Naive thymus-derived CD8-positive, alpha-beta T cell (primary cell): ENCODE measurements at regions not wholly inside any gene's neighbourhood (a gene's known extent, or its start where the extent isn't known, plus 50 kb on each side); places are given as distances from the start of the nearest gene placed in this dataset.

Experiments
- ATAC-seq, 2 donors: fragments of 150-1000 bp; cut with Tn5 transposase in 1 of 2; sonication (Bioruptor Pico), chemical (Tn5 transposase) in 1 of 2; 1 replicate in 1 of 2; 2 replicates in 1 of 2; pipeline ENCODE4 v1.10.0; 2021; ENCODE audit warnings: mild to moderate bottlenecking in 2 of 2, moderate library complexity in 2 of 2
- POLR2A ChIA-PET: fragments of 350-600 bp; sonication (Branson Sonifier 250); formaldehyde crosslinking; loops from one replicate; lab custom pipeline; 2021; ENCODE audit warnings: antibody characterized with exemption; lab: Charles Lee
- DNase-seq, 10 donors: peaks; one replicate each; pipeline versions ENCODE4 v3.0.0 to v3.0.0-alpha.2; 2020 to 2022
- H3K27ac Mint-ChIP-seq, 10 donors: one replicate each; pipeline ENCODE4 v1.8.0; 2020 to 2022; ENCODE audit warnings: mild to moderate bottlenecking in 10 of 10, mixed read lengths in 10 of 10, moderate library complexity in 4 of 10, inconsistent platforms in 1 of 10
- H3K27me3 Mint-ChIP-seq, 5 donors: one replicate each; pipeline ENCODE4 v1.8.0; 2021 to 2022; ENCODE audit warnings: mixed read lengths in 5 of 5
- H3K36me3 Mint-ChIP-seq, 3 donors: one replicate each; pipeline ENCODE4 v1.8.0; 2020 to 2022; ENCODE audit warnings: mixed read lengths in 3 of 3, mild to moderate bottlenecking in 2 of 3, inconsistent platforms in 1 of 3
- H3K4me1 Mint-ChIP-seq, 4 donors: one replicate each; pipeline ENCODE4 v1.8.0; 2021 to 2022; ENCODE audit warnings: mixed read lengths in 4 of 4
- H3K4me3 Mint-ChIP-seq, 10 donors: one replicate each; pipeline ENCODE4 v1.8.0; 2020 to 2022; ENCODE audit warnings: mild to moderate bottlenecking in 10 of 10, mixed read lengths in 10 of 10, moderate library complexity in 6 of 10, inconsistent platforms in 1 of 10
- H3K9me3 Mint-ChIP-seq, 9 donors: one replicate each; pipeline ENCODE4 v1.8.0; 2020 to 2022; ENCODE audit warnings: mixed read lengths in 9 of 9, mild to moderate bottlenecking in 3 of 9, inconsistent platforms in 1 of 9, moderate library complexity in 1 of 9

DNA sequence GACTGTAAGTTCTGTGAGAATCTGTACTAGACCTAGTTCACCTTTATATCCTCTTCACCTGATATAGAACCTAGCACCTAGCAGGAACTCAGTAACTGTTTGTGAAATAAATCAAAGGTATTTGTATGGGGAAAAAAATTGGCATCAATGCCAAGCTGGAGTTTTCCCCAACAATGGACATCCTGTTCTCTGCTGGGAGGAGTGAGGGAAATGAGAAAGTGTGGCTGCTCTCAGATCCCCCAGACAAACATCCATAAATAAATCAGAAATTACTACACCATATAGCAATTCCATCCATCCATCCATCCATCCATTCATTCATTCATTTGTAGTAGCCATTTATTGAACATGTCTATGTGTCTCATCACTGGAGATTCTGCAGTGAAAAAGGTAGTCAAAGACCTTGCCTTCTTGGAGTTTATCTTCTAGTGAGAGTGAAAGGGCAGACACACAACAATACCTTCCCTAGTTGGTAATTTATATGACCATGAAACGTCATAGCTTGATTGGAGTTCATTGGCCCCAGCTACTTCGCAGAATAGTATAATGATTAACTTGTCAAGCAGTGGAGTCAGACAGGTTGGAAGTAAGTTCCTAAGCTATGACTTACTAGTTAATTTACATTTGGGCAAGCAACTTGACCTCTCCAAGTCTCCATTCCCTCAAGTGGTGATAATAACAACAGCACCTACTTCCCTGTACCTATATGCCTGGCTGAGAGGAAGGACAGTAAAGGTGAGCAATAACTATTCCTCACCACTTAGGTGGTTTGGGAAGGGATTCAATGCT, 98.7 kb upstream of the KIT start:
- DNase-seq (no peak), ATAC-seq (no peak)
- POLR2A ChIA-PET, result no interaction called here
- Mint-ChIP-seq H3K27me3 (peaks cover 0 to 19% (median 4%) of the 10 kb centered on the region in 5 donors), H3K36me3 (no peaks in the 10 kb centered on the region), H3K27ac (no peak overlapping the region), H3K4me3 (no peak overlapping the region), H3K4me1 (no peaks in the 10 kb centered on the region), H3K9me3 (no peaks in the 10 kb centered on the region)

DNA sequence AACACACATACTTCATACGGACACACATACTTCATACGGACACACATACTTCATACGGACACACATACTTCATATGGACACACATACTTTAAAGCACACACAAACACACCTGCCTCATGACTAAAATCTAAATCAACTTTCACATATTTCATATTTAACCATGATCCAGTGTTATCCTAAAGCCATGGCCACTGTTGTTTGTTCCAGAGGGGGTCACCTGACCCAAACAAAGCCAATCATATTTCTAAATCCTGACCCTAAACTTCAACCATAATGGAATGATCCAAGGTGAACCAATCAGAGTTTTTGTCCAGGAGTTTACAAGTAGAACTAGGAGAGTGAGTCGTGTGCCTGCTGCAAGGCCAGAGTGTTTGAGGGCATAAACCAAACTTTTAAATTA, 97.2 kb upstream of the KIT start:
- POLR2A ChIA-PET, result no interaction called here
- ATAC-seq (no peak), DNase-seq (no peak)
- Mint-ChIP-seq H3K27ac (no peak overlapping the region), H3K4me1 (peaks cover 0 to 7% (median 0%) of the 10 kb centered on the region in 4 donors), H3K9me3 (no peaks in the 10 kb centered on the region), H3K36me3 (no peaks in the 10 kb centered on the region), H3K4me3 (no peak overlapping the region), H3K27me3 (peaks cover 0 to 19% (median 4%) of the 10 kb centered on the region in 5 donors)

DNA sequence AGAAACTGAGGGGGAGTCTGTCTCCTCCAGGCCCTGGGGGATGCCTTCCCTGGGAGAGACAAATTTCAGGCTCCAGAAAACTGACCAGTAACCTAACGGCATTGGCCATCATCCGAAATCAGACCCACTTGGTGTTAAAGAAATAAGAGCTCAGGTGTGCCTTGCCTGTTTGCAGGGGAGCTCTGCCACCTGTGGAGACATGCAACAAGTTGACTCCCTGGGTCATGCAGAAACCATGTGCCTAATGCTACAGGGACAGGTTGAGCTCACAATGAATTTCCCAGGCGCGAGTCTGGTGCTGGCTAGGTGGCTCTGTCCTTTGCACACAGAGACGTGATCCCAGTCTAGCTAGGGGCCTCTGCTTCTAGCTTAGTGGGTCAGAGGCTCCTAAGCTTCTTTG, 95.8 kb upstream of the KIT start:
- POLR2A ChIA-PET, result no interaction called here
- H3K27me3 Mint-ChIP-seq, result peaks cover 0 to 19% (median 4%) of the 10 kb centered on the region in 5 donors

DNA sequence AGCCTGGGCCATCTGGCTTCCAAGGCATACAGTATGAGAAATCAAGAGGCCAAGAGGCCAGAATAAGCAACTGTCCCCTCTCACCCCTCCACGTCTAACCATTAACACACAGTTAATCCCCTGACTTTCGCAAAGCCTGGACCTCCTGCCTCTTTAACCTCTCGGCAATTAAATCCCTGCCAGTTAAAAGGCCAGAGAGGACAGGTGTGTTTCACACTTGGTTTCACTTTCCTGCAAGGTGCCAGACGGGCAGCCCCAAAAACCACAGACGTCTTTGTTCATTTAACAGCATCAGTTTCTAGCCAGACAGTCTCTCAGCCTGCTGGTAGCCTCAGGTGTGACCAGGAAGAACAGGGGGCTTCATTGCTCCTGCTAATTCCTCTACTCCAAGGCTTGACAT, 91.1 kb upstream of the KIT start:
- POLR2A ChIA-PET, result no interaction called here
- H3K27ac Mint-ChIP-seq, result peak overlapping the region in 2 of 10 donors; percentile 49 to 69
- no peaks in the 10 kb centered on the region for H3K36me3 Mint-ChIP-seq
- DNase-seq (no peak), ATAC-seq (no peak)
- peaks cover 4 to 19% (median 6%) of the 10 kb centered on the region in 4 donors for H3K4me1 Mint-ChIP-seq
- no peak overlapping the region for H3K4me3 Mint-ChIP-seq
- no peaks in the 10 kb centered on the region for H3K9me3 Mint-ChIP-seq
- H3K27me3 Mint-ChIP-seq, result peaks cover 1 to 12% (median 3%) of the 10 kb centered on the region in 5 donors

More for the DNA sequence above, 95.8 kb upstream of the KIT start:
- DNase-seq (no peak), ATAC-seq (no peak)
- no peak overlapping the region for H3K27ac Mint-ChIP-seq
- no peak overlapping the region for H3K4me3 Mint-ChIP-seq
- H3K4me1 Mint-ChIP-seq, result peaks cover 4 to 18% (median 6%) of the 10 kb centered on the region in 4 donors
- H3K9me3 Mint-ChIP-seq, result no peaks in the 10 kb centered on the region
- H3K36me3 Mint-ChIP-seq, result no peaks in the 10 kb centered on the region

DNA sequence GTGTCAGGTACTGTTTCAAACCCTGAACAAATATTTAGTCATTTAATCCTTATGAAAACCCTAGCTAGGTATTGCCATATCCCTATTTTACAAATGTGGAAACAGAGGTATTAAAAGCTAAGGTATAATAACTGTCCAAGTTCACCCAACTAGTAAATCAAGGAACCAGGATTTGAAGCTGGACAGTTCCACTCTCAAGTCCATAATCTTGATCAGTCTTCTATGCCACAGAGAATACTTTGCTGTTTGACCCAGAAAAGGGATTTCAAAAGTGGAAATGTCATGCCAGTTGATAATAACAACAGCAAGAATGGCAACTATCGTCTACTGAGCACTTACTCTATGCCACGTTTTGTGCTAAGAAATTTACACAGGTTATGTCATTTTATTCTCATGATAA, 90.4 kb upstream of the KIT start:
- Mint-ChIP-seq H3K27me3 (peaks cover 1 to 12% (median 3%) of the 10 kb centered on the region in 5 donors), H3K4me3 (no peak overlapping the region), H3K27ac (no peak overlapping the region), H3K9me3 (peaks cover 0 to 2% (median 0%) of the 10 kb centered on the region in 9 donors), H3K4me1 (peaks cover 4 to 19% (median 6%) of the 10 kb centered on the region in 4 donors), H3K36me3 (no peaks in the 10 kb centered on the region)
- POLR2A ChIA-PET, result no interaction called here
- no peak for ATAC-seq
- no peak for DNase-seq

DNA sequence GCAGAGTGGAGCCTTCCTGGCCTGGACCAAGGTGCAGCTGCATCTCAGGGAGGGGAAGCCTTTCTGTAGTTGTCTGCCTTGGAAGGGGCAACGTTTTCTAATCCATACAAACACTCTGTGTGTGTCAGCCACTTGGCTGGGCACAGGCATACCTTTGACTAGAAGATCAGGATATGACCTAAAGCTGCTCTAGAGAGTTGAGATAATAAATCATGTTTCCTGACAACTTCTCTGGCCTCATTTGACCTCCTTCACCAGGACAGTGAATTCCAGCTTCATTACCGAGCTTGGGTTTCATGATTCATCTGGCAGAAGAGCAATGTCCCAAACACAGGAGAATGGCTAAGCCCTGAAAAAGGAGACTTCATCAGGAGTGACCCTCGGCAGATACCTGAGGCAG, 89.6 kb upstream of the KIT start:
- Mint-ChIP-seq H3K9me3 (peaks cover 0 to 2% (median 0%) of the 10 kb centered on the region in 9 donors), H3K4me1 (peaks cover 4 to 19% (median 6%) of the 10 kb centered on the region in 4 donors), H3K27ac (no peak overlapping the region), H3K27me3 (peaks cover 1 to 12% (median 3%) of the 10 kb centered on the region in 5 donors), H3K36me3 (no peaks in the 10 kb centered on the region), H3K4me3 (no peak overlapping the region)
- no peak for DNase-seq
- no peak for ATAC-seq
- POLR2A ChIA-PET, result no interaction called here

DNA sequence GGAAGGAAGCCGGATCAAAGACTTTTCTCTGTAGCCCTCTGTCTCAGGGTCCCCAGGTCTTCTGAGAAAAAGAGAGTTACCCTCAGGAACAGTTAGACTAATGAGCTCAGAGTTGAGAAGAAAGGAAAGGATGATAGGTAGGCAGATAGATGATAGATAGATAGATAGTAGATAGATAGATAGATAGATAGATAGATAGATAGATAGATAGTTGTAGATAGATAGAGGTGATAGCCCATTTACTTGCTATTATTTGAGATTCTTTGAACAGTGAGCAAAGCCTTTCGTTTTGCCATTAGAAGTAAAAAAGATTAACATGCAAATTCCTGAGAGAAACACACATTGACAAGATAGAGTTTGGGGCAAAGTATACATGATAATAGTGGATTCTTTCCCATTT, 86.9 kb upstream of the KIT start:
- Mint-ChIP-seq H3K4me1 (peaks cover 4 to 12% (median 6%) of the 10 kb centered on the region in 4 donors), H3K36me3 (no peaks in the 10 kb centered on the region), H3K4me3 (no peak overlapping the region), H3K9me3 (peaks cover 0 to 2% (median 0%) of the 10 kb centered on the region in 9 donors), H3K27me3 (peaks cover 1 to 18% (median 3%) of the 10 kb centered on the region in 5 donors), H3K27ac (no peak overlapping the region)
- POLR2A ChIA-PET, result no interaction called here
- ATAC-seq (no peak), DNase-seq (no peak)

DNA sequence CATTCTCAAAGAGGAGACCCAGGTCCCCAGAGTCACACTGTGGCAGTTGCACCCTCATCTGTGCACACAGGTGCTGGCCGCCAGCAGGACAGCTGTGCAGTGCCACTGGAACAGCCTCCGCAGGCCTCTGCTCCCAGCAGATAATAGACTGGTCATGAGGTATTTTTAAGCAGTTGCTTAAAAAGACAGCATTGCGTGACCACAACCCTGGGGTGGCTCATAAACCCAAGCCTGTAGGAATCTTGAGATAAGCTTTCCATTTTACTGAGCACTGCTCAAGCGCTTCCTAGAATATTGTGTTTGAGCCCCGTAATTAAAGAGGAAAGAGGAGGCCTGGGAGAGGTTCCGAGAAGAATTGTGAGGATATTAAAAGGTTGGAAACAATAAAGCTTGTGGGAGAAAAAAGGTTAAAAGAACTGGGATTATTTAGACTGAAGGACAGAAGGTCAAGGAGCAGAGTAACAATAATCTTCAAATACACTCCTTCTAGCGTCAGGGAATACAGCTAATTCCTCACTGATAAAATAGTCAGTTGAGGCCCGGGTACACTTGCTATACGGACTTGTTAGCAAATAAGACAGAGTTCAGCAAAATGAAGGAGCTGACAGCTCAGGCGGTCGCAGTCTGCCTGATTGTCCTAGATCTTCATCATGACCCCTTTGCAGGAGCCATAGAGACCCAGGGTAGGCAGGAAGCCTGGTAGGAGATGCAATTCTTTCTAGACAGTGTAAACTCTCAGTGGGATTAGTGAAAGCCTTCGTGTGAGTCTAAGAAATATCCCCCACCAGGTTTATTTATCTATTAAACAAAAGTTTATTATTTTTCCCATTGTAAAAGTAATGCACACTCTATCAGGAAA, 86.2 kb upstream of the KIT start:
- peaks cover 3 to 5% (median 4%) of the 10 kb centered on the region in 4 donors for H3K4me1 Mint-ChIP-seq
- no peak for ATAC-seq

DNA sequence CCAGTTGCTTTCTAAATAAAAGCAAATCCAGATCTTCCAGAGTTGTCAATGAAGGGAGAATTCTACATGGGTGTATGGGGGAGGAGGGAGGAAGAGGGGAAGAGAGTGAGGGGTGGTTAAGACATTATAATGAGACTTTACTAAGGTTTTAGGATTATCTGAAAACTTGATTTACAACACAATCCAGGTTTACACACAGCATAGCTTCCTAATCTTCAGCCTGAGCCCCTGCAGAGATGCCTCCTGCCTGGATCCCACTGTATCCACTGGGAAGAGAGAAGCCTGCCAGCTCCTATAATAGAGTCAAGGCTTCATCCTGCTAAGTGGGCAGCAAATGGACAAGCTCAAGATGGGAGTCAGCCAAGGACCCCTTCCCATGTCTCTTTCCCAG, 85.6 kb upstream of the KIT start:
- H3K4me3 Mint-ChIP-seq, result no peak overlapping the region
- peaks cover 1 to 18% (median 3%) of the 10 kb centered on the region in 5 donors for H3K27me3 Mint-ChIP-seq
- no peaks in the 10 kb centered on the region for H3K4me1 Mint-ChIP-seq
- H3K36me3 Mint-ChIP-seq, result no peaks in the 10 kb centered on the region
- H3K9me3 Mint-ChIP-seq, result peaks cover 0 to 2% (median 0%) of the 10 kb centered on the region in 9 donors
- POLR2A ChIA-PET, result no interaction called here
- H3K27ac Mint-ChIP-seq, result no peak overlapping the region
- ATAC-seq (no peak), DNase-seq (no peak)

More for the DNA sequence above, 86.2 kb upstream of the KIT start:
- no peak for DNase-seq
- Mint-ChIP-seq H3K27me3 (peaks cover 1 to 18% (median 3%) of the 10 kb centered on the region in 5 donors), H3K27ac (no peak overlapping the region), H3K36me3 (no peaks in the 10 kb centered on the region), H3K9me3 (peaks cover 0 to 2% (median 0%) of the 10 kb centered on the region in 9 donors), H3K4me3 (no peak overlapping the region)
- POLR2A ChIA-PET, result no interaction called here

DNA sequence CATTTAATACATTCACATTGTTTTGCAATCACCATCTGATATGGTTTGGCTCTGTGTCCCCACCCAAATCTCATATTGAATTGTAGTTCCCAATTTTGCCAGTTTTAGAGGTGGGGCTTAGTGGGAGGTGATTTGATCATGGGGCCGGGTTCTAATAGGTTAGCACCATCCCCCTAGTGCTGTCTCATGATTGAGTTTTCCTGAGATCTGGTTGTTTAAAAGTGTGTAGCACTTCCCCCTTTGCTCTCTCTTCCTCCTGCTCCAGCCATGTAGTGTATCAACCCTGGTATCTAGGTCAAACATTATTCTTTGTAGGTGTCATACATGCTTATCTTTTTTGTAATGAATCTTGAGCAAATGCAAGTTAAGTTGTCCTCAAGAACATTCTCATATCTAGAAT, 83.3 kb upstream of the KIT start:
- H3K27me3 Mint-ChIP-seq, result peaks cover 0 to 19% (median 4%) of the 10 kb centered on the region in 5 donors
- peaks cover 0 to 2% (median 0%) of the 10 kb centered on the region in 9 donors for H3K9me3 Mint-ChIP-seq
- no peaks in the 10 kb centered on the region for H3K4me1 Mint-ChIP-seq
- no peak overlapping the region for H3K4me3 Mint-ChIP-seq
- no peak overlapping the region for H3K27ac Mint-ChIP-seq
- H3K36me3 Mint-ChIP-seq, result no peaks in the 10 kb centered on the region
- POLR2A ChIA-PET, result no interaction called here
- ATAC-seq, result no peak
- DNase-seq, result no peak

DNA sequence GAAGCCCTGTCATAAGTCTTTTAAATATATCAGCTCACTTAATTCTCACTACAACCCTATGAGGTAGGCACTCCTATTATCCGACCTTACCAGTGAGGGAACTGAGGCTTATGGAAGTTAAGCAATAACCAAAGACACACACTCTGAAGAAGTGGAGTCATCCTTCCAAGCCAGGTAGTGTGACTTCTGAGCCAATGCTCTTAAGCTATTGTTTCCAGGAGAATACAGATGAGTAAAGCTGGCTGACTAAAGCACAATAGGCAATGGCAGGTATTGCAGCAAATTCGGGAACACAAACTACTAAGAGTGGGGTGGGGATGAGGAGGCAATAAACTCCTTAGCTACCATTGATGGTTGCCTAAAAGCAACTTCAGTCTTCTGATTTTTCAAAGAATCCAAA, 81.8 kb upstream of the KIT start:
- peaks cover 0 to 2% (median 0%) of the 10 kb centered on the region in 9 donors for H3K9me3 Mint-ChIP-seq
- no peak overlapping the region for H3K27ac Mint-ChIP-seq
- ATAC-seq, result no peak

DNA sequence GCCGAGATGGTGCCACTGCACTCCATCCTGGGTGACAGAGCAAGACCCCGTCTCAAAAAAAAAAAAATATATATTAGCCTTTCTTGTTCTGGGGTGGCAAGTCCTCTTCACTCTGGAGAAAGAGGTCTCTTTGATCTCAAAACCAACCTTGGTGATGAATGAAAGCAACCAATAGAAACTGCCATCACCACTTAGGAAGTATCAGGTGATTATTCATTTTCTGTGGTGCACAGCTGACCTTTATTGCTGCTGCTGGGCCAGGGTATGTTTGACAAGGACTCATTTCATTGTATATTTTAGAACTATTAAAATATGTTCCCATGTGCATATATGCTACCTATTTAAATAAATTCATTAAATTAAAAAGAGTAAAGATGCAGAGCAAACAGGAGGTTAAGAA, 76.0 kb upstream of the KIT start:
- peaks cover 0 to 2% (median 0%) of the 10 kb centered on the region in 9 donors for H3K9me3 Mint-ChIP-seq
- H3K27ac Mint-ChIP-seq, result no peak overlapping the region
- POLR2A ChIA-PET, result no interaction called here
- H3K36me3 Mint-ChIP-seq, result no peaks in the 10 kb centered on the region
- DNase-seq (no peak), ATAC-seq (no peak)
- H3K4me1 Mint-ChIP-seq, result no peaks in the 10 kb centered on the region
- peaks cover 5 to 30% (median 11%) of the 10 kb centered on the region in 5 donors for H3K27me3 Mint-ChIP-seq
- H3K4me3 Mint-ChIP-seq, result no peak overlapping the region

More for the DNA sequence above, 81.8 kb upstream of the KIT start:
- POLR2A ChIA-PET, result no interaction called here
- Mint-ChIP-seq H3K4me1 (no peaks in the 10 kb centered on the region), H3K36me3 (no peaks in the 10 kb centered on the region), H3K27me3 (peaks cover 0 to 25% (median 7%) of the 10 kb centered on the region in 5 donors), H3K4me3 (no peak overlapping the region)
- no peak for DNase-seq
